ENCODE measurements at regions not wholly inside any gene's neighbourhood (a gene's known extent, or its start where the extent isn't known, plus 50 kb on each side); places are given as distances from the start of the nearest gene placed in this dataset.

- no peak for TF ChIP-seq ISL1 (CRISPR knock-in tag; IDR thresholded peaks at IDR 0.05)
- no peak for TF ChIP-seq PATZ1 (CRISPR knock-in tag; IDR thresholded peaks at IDR 0.05; ENCODE audit: borderline replicate concordance)
- TF ChIP-seq TSHZ2 (CRISPR knock-in tag; IDR thresholded peaks at IDR 0.05) = no peak
- no peak for TF ChIP-seq CREB5 (CRISPR knock-in tag; IDR thresholded peaks at IDR 0.05; ENCODE audit: low read depth)
- no peak for TF ChIP-seq TOX (CRISPR knock-in tag; IDR thresholded peaks at IDR 0.05; ENCODE audit: borderline replicate concordance)
Measured at GRCh38 chr13:60629158-60629557, 232.1 kb downstream of the TDRD3 start.

Measured in SK-N-SH treated with all-trans-retinoic acid at 6 μM for 48 hours (cell line).